Lung (tissue), 11 donors: ENCODE measurements at regions not wholly inside any gene's neighbourhood (a gene's known extent, or its start where the extent isn't known, plus 50 kb on each side); places are given as distances from the start of the nearest gene placed in this dataset.

Experiments used
- ATAC-seq: fragments of 200-7000 bp; cut with Tn5 transposase; one replicate; pipeline ENCODE4 v1.9.1; 2020; ENCODE audit warnings: moderate number of reproducible peaks; ENCODE audit not compliant: insufficient read depth, low FRiP score
- DNase-seq, 3 donors: peaks; one replicate each; pipeline ENCODE4 v3.0.0-alpha.2; 2013 to 2017
- H3K27ac ChIP-seq, 2 donors: one replicate each; pipeline ENCODE4 v1.5.1; 2013; ENCODE audit warnings: mild to moderate bottlenecking in 2 of 2, moderate library complexity in 2 of 2, control low read depth in 1 of 2, inconsistent platforms in 1 of 2, low read depth in 1 of 2, low read length in 1 of 2
- H3K27me3 ChIP-seq, 3 donors: one replicate each; pipeline ENCODE4 v1.5.1; 2013; ENCODE audit warnings: low read length in 2 of 3; ENCODE audit not compliant: control insufficient read depth in 3 of 3, insufficient read depth in 3 of 3
- H3K36me3 ChIP-seq, 4 donors: one replicate each; pipeline ENCODE4 v1.5.1; 2013; ENCODE audit warnings: low read length in 4 of 4, mild to moderate bottlenecking in 1 of 4, moderate library complexity in 1 of 4; ENCODE audit not compliant: control insufficient read depth in 4 of 4, insufficient read depth in 4 of 4
- H3K4me1 ChIP-seq, 5 donors: one replicate each; pipeline ENCODE4 v1.5.1; 2013; ENCODE audit warnings: low read length in 5 of 5, mild to moderate bottlenecking in 2 of 5, moderate library complexity in 1 of 5; ENCODE audit not compliant: control insufficient read depth in 5 of 5, insufficient read depth in 5 of 5
- H3K4me3 ChIP-seq: one replicate; pipeline ENCODE4 v1.5.1; 2013; ENCODE audit warnings: mild to moderate bottlenecking, control low read depth, moderate library complexity
- H3K9ac ChIP-seq, 2 donors: one replicate each; pipeline ENCODE4 v1.5.1; 2013; ENCODE audit warnings: low read length in 2 of 2, control low read depth in 1 of 2; ENCODE audit not compliant: insufficient read depth in 1 of 2
- H3K9me3 ChIP-seq, 4 donors: one replicate each; pipeline ENCODE4 v1.5.1; 2013; ENCODE audit warnings: low read length in 3 of 4, mild to moderate bottlenecking in 1 of 4, moderate library complexity in 1 of 4; ENCODE audit not compliant: control insufficient read depth in 4 of 4, insufficient read depth in 3 of 4
- CTCF ChIP-seq: IDR thresholded peaks from 2 replicates; pipeline ENCODE4 v1.5.1; 2012; ENCODE audit warnings: mild to moderate bottlenecking; ENCODE audit errors: control extremely low read depth, extremely low read depth
- WGBS, 2 donors: extraction: QIAGEN DNeasy Blood & Tissue Kit; methylation state at CpG; one replicate each; pipeline ENCODE4 v1.1.7; 2013; 5-methylcytosine and 5-hydroxymethylcytosine counted together
- donor health status: control.
- donor health status: control.
- donor health status: Bipolar disorder and iron deficiency.
- donor health status: healthy.
- donor health status: DM: yes; HTN: yes; CAD: no.

DNA sequence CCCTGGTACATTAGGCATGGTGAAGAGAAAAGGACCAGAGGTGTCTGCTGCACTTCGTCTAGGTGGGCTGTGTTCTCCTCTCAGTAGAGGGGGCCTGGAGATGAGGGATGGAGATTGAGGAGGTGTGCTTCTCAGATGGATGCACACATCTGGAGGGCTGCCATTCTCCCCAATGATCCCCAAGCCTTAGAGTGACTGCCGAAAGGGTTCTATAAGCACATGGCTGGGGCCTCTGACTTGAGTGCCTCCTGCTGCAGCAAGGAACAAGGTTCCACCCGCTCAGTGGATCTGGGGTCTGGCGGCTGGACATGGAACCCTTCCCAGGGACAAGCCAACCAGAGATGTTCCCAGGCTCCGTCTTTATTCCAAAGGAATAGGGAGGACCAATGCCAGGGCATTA, 66.8 kb downstream of the CPN2 start:
- no peaks in the 10 kb centered on the region for H3K27me3 ChIP-seq
- H3K9me3 ChIP-seq = no peaks in the 10 kb centered on the region
- 95 to 97% methylated on average over 5 of the region's 5 CpGs for WGBS, 2 donors
- TF ChIP-seq CTCF = no peak
- no peak overlapping the region for H3K4me3 ChIP-seq
- H3K4me1 ChIP-seq = peaks cover 0 to 45% (median 17%) of the 10 kb centered on the region in 5 donors
- no peaks in the 10 kb centered on the region for H3K36me3 ChIP-seq
- no peak for ATAC-seq
- peak in 1 of 3 donors; percentile 10 for DNase-seq
- no peak overlapping the region for H3K9ac ChIP-seq
- no peak overlapping the region for H3K27ac ChIP-seq

- no peak overlapping the region for H3K27ac ChIP-seq
- H3K4me1 ChIP-seq = peaks cover 0 to 41% (median 17%) of the 10 kb centered on the region in 5 donors
- H3K4me3 ChIP-seq = no peak overlapping the region
- H3K9me3 ChIP-seq = no peaks in the 10 kb centered on the region
- H3K9ac ChIP-seq = no peak overlapping the region
- no peak for TF ChIP-seq CTCF
- 72 to 78% methylated on average over 16 of the region's 16 CpGs for WGBS, 2 donors
- DNase-seq = peak in 1 of 3 donors; percentile 6
- H3K27me3 ChIP-seq = no peaks in the 10 kb centered on the region
- H3K36me3 ChIP-seq = no peaks in the 10 kb centered on the region
- ATAC-seq = no peak
Measured at GRCh38 chr3:194285024-194285849, 65.9 kb downstream of the CPN2 start.

GRCh38 chr3:194285850-194286197, 65.3 kb downstream of the CPN2 start:
- DNase-seq = peak; percentile 30 to 76 (median 65)
- no peak overlapping the region for H3K27ac ChIP-seq
- no peaks in the 10 kb centered on the region for H3K36me3 ChIP-seq
- peaks cover 0 to 41% (median 17%) of the 10 kb centered on the region in 5 donors for H3K4me1 ChIP-seq
- H3K4me3 ChIP-seq = no peak overlapping the region
- no peaks in the 10 kb centered on the region for H3K27me3 ChIP-seq
- ATAC-seq = no peak
- H3K9me3 ChIP-seq = no peaks in the 10 kb centered on the region
- WGBS, 2 donors = 9 to 41% methylated on average over 2 of the region's 2 CpGs
- no peak overlapping the region for H3K9ac ChIP-seq
- no peak for TF ChIP-seq CTCF
